IPS-18a (cell line): ENCODE measurements at regions not wholly inside any gene's neighbourhood (a gene's known extent, or its start where the extent isn't known, plus 50 kb on each side); places are given as distances from the start of the nearest gene placed in this dataset.

Experiments used
- H3K27ac ChIP-seq: one replicate; pipeline ENCODE4 v1.5.1; 2013; ENCODE audit warnings: low read length
- H3K27me3 ChIP-seq: one replicate; pipeline ENCODE4 v1.6.1; 2013; ENCODE audit warnings: mild to moderate bottlenecking, low read length; ENCODE audit not compliant: control insufficient read depth, insufficient read depth
- H3K36me3 ChIP-seq: one replicate; pipeline ENCODE4 v1.6.1; 2013; ENCODE audit warnings: low read depth, low read length; ENCODE audit not compliant: control insufficient read depth
- H3K4me1 ChIP-seq: one replicate; pipeline ENCODE4 v1.6.1; 2013; ENCODE audit warnings: low read depth, low read length; ENCODE audit not compliant: control insufficient read depth
- H3K4me3 ChIP-seq: one replicate; pipeline ENCODE4 v1.5.1; 2013; ENCODE audit warnings: low read length
- H3K9ac ChIP-seq: one replicate; pipeline ENCODE4 v1.6.1; 2013; ENCODE audit warnings: mild to moderate bottlenecking, low read length, moderate library complexity
- H3K9me3 ChIP-seq: one replicate; pipeline ENCODE4 v1.6.1; 2013; ENCODE audit warnings: low read depth, low read length; ENCODE audit not compliant: control insufficient read depth

GRCh38 chr12:105803292-105803691, 335.5 kb downstream of the NUAK1 start:
- no peaks in the 10 kb centered on the region for H3K36me3 ChIP-seq
- H3K9me3 ChIP-seq: no peaks in the 10 kb centered on the region
- H3K27ac ChIP-seq: no peak overlapping the region
- no peaks in the 10 kb centered on the region for H3K27me3 ChIP-seq
- no peak overlapping the region for H3K4me3 ChIP-seq
- H3K9ac ChIP-seq: no peak overlapping the region
- no peaks in the 10 kb centered on the region for H3K4me1 ChIP-seq

GRCh38 chr12:105804591-105805265, 334.0 kb downstream of the NUAK1 start:
- Histone ChIP-seq H3K9me3 (no peaks in the 10 kb centered on the region), H3K27ac (no peak overlapping the region), H3K4me3 (no peak overlapping the region), H3K4me1 (no peaks in the 10 kb centered on the region), H3K36me3 (no peaks in the 10 kb centered on the region), H3K27me3 (no peaks in the 10 kb centered on the region), H3K9ac (no peak overlapping the region)

DNA sequence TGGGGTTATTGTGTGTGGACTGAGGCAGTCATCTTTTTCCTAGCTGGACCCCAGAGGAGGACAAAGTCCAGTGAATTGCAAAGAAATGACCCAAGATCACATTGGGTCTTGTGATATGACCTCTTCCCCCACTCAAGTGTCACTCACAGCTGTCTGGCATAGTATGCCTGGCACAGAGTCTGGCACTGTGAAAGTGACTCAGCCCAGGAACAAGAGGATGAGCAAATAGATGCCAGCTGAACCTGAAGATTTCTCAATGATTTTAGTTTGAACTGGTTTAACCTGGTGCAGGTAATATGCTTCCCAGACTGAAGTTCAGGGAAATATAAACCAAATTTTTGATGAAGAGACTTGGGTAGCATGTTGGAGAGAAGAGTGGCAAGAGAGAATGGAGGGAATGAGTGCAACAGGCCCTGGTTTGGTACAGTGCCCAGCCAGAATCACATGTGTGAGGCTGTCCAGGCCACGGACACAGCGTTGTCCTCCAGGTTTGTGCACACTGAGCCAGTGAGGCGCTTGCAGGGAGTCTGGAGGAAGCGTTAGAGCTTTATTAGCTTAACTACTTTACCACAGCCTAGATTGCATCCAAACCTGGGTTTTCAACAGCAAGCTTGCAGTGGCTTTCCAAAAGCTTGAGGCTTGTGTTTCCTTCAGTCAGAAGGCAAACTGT, 332.9 kb downstream of the NUAK1 start:
- no peak overlapping the region for H3K4me3 ChIP-seq
- no peak overlapping the region for H3K27ac ChIP-seq
- H3K27me3 ChIP-seq: no peaks in the 10 kb centered on the region
- no peaks in the 10 kb centered on the region for H3K9me3 ChIP-seq
- no peaks in the 10 kb centered on the region for H3K36me3 ChIP-seq
- H3K9ac ChIP-seq: no peak overlapping the region
- H3K4me1 ChIP-seq: no peaks in the 10 kb centered on the region

- no peaks in the 10 kb centered on the region for H3K27me3 ChIP-seq
- no peak overlapping the region for H3K27ac ChIP-seq
- H3K9ac ChIP-seq: no peak overlapping the region
- no peak overlapping the region for H3K4me3 ChIP-seq
- no peaks in the 10 kb centered on the region for H3K36me3 ChIP-seq
- H3K9me3 ChIP-seq: no peaks in the 10 kb centered on the region
- no peaks in the 10 kb centered on the region for H3K4me1 ChIP-seq
Measured at GRCh38 chr12:105806400-105806770, 332.4 kb downstream of the NUAK1 start.

GRCh38 chr12:105812366-105812765, 326.4 kb downstream of the NUAK1 start:
- no peaks in the 10 kb centered on the region for H3K27me3 ChIP-seq
- H3K9me3 ChIP-seq: no peaks in the 10 kb centered on the region
- no peak overlapping the region for H3K4me3 ChIP-seq
- H3K9ac ChIP-seq: no peak overlapping the region
- H3K4me1 ChIP-seq: no peaks in the 10 kb centered on the region
- no peaks in the 10 kb centered on the region for H3K36me3 ChIP-seq
- no peak overlapping the region for H3K27ac ChIP-seq

DNA sequence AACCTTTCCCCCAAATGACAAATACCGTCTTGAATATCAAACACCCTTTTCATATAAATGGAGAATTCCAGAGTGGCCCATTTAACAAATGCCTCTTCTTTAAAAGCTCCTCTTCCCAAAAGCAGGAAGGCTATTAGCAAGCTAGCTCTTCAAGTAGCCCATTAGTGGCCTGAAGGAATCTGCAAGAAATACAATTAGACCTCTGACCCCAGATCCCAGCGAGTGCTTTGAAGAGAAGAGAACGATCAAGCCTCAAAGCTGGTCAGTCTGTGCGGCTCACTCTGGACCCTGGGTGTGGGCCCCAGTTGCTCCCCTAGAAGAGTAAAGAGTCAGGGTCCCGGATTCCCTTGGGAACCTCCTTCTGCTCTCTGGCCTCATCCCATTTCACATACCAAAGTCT, 325.6 kb downstream of the NUAK1 start:
- no peak overlapping the region for H3K27ac ChIP-seq
- H3K4me3 ChIP-seq: no peak overlapping the region
- no peaks in the 10 kb centered on the region for H3K27me3 ChIP-seq
- H3K9me3 ChIP-seq: no peaks in the 10 kb centered on the region
- H3K4me1 ChIP-seq: no peaks in the 10 kb centered on the region
- H3K36me3 ChIP-seq: no peaks in the 10 kb centered on the region
- no peak overlapping the region for H3K9ac ChIP-seq

- H3K27ac ChIP-seq: no peak overlapping the region
- no peaks in the 10 kb centered on the region for H3K9me3 ChIP-seq
- H3K4me3 ChIP-seq: no peak overlapping the region
- H3K4me1 ChIP-seq: no peaks in the 10 kb centered on the region
- H3K27me3 ChIP-seq: no peaks in the 10 kb centered on the region
- H3K9ac ChIP-seq: no peak overlapping the region
- H3K36me3 ChIP-seq: no peaks in the 10 kb centered on the region
Measured at GRCh38 chr12:105814283-105814682, 324.5 kb downstream of the NUAK1 start.

- H3K9me3 ChIP-seq: no peaks in the 10 kb centered on the region
- H3K36me3 ChIP-seq: no peaks in the 10 kb centered on the region
- H3K9ac ChIP-seq: no peak overlapping the region
- no peak overlapping the region for H3K27ac ChIP-seq
- H3K4me1 ChIP-seq: peaks cover 17% of the 10 kb centered on the region
- H3K4me3 ChIP-seq: no peak overlapping the region
- H3K27me3 ChIP-seq: no peaks in the 10 kb centered on the region
Measured at GRCh38 chr12:105819549-105819948, 319.2 kb downstream of the NUAK1 start.

DNA sequence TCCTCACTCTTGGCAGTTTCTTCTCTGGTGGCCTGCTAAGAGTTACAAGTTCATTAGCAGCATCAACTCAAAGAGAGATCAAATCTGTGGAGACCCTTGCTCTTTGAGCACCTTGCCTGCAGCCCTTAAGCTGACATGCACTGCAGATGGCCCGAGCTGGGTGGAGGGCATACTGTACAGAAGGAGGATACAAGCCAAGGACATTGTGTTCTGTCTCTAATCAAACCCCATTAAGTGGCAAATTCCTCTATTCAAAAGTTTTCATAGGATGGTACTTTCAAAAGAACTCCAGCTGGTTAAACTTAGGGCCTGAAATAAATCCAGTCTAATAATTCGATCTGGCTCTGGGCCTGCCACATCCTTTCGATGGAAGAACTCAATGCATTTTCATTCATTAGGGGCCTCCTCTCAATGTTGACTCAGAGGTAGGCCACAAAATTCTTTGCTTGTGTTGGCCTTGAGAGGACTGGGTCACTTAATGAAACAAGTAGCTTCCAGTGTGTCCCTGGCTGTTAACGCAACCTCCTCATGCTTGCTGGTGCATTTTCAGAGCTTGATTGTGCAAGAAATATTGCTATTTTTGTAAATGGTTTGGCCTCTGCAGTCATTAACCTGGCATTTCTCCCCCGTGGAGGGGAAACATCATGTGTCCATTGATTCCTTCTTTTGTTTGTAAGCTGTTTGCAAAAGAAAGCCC, 318.2 kb downstream of the NUAK1 start:
- no peaks in the 10 kb centered on the region for H3K9me3 ChIP-seq
- no peak overlapping the region for H3K4me3 ChIP-seq
- H3K9ac ChIP-seq: no peak overlapping the region
- H3K4me1 ChIP-seq: peaks cover 17% of the 10 kb centered on the region
- H3K27ac ChIP-seq: no peak overlapping the region
- H3K36me3 ChIP-seq: no peaks in the 10 kb centered on the region
- no peaks in the 10 kb centered on the region for H3K27me3 ChIP-seq

- no peak overlapping the region for H3K4me3 ChIP-seq
- no peaks in the 10 kb centered on the region for H3K9me3 ChIP-seq
- H3K27me3 ChIP-seq: no peaks in the 10 kb centered on the region
- peaks cover 17% of the 10 kb centered on the region for H3K4me1 ChIP-seq
- no peaks in the 10 kb centered on the region for H3K36me3 ChIP-seq
- H3K9ac ChIP-seq: no peak overlapping the region
- H3K27ac ChIP-seq: no peak overlapping the region
Measured at GRCh38 chr12:105822131-105823105, 316.3 kb downstream of the NUAK1 start.

DNA sequence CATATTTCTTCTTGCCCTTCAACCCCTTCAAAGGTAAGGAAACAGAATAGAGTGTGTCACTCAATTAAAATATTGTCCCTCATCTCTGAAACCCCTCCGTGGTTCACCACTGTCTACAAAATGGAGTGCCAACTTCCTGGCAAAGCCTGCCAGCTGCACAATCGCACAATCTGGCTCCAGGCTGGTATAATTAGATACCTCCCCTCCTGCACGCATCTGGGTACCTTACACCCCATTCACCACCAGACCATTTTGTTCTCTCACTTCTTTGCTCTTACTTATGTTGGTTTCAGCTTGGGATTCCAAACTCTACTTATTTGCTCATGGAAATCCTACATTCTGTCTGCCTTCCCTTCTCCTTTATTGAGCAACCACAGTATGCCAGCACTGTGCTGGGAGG, 314.9 kb downstream of the NUAK1 start:
- H3K4me3 ChIP-seq: no peak overlapping the region

More for the DNA sequence above, 314.9 kb downstream of the NUAK1 start:
- no peaks in the 10 kb centered on the region for H3K27me3 ChIP-seq
- peaks cover 17% of the 10 kb centered on the region for H3K4me1 ChIP-seq
- H3K9ac ChIP-seq: no peak overlapping the region
- H3K36me3 ChIP-seq: no peaks in the 10 kb centered on the region
- H3K9me3 ChIP-seq: no peaks in the 10 kb centered on the region
- H3K27ac ChIP-seq: no peak overlapping the region
